Osteoblast (primary cell): ENCODE measurements at regions not wholly inside any gene's neighbourhood (a gene's known extent, or its start where the extent isn't known, plus 50 kb on each side); places are given as distances from the start of the nearest gene placed in this dataset.
"Not testable (repeated sequence)": the region's sequence is repeated elsewhere in the genome, so short reads cannot be mapped to it uniquely, and the experiment has no call there.

ENCODE experiments used
- DNase-seq: peaks from one replicate; pipeline ENCODE4 v3.0.0; 2011; ENCODE audit warnings: low spot score, mixed read lengths; ENCODE audit not compliant: insufficient read length; ENCODE audit errors: missing footprints
- H2AFZ ChIP-seq: 2 replicates; pipeline ENCODE4 v1.6.0; 2011; ENCODE audit warnings: mild to moderate bottlenecking, low read length
- H3K27ac ChIP-seq: 2 replicates; pipeline ENCODE4 v1.5.1; 2011; ENCODE audit warnings: mild to moderate bottlenecking, low read depth, low read length, moderate library complexity
- H3K27me3 ChIP-seq: 2 replicates; pipeline ENCODE4 v1.6.0; 2012; ENCODE audit warnings: mild to moderate bottlenecking, control low read depth, inconsistent platforms, low read length, moderate library complexity; ENCODE audit not compliant: insufficient read depth
- H3K36me3 ChIP-seq: 2 replicates; pipeline ENCODE4 v1.5.1; 2011; ENCODE audit warnings: mild to moderate bottlenecking, low read length, control low read depth, moderate library complexity; ENCODE audit not compliant: insufficient read depth
- H3K4me1 ChIP-seq: 2 replicates; pipeline ENCODE4 v1.5.1; 2011; ENCODE audit warnings: mild to moderate bottlenecking, low read length, control low read depth, moderate library complexity; ENCODE audit not compliant: insufficient read depth
- H3K4me2 ChIP-seq: 2 replicates; pipeline ENCODE4 v1.6.0; 2011; ENCODE audit warnings: mild to moderate bottlenecking, low read length; ENCODE audit not compliant: insufficient read depth
- H3K4me3 ChIP-seq: fragments of 200-600 bp; sonication (generic); 3 replicates; pipeline ENCODE4 v1.5.1; 2012; ENCODE audit warnings: mild to moderate bottlenecking, low read length, inconsistent platforms; ENCODE audit not compliant: insufficient read depth
- H3K79me2 ChIP-seq: 2 replicates; pipeline ENCODE4 v1.6.0; 2012; ENCODE audit warnings: mild to moderate bottlenecking, low read length, control low read depth, inconsistent platforms; ENCODE audit not compliant: insufficient read depth
- H3K9me3 ChIP-seq: 2 replicates; pipeline ENCODE4 v1.5.1; 2011; ENCODE audit warnings: low read depth, low read length, control low read depth
- H4K20me1 ChIP-seq: 2 replicates; pipeline ENCODE4 v1.6.0; 2012; ENCODE audit warnings: mild to moderate bottlenecking, low read length, control low read depth; ENCODE audit not compliant: insufficient read depth
- TF ChIP-seq, protein P1 (sequence below): IDR thresholded peaks from 2 replicates; pipeline ENCODE4 v1.5.1; 2011; ENCODE audit warnings: mild to moderate bottlenecking, low read depth, low read length, moderate library complexity; ENCODE audit errors: extremely low read depth

DNA sequence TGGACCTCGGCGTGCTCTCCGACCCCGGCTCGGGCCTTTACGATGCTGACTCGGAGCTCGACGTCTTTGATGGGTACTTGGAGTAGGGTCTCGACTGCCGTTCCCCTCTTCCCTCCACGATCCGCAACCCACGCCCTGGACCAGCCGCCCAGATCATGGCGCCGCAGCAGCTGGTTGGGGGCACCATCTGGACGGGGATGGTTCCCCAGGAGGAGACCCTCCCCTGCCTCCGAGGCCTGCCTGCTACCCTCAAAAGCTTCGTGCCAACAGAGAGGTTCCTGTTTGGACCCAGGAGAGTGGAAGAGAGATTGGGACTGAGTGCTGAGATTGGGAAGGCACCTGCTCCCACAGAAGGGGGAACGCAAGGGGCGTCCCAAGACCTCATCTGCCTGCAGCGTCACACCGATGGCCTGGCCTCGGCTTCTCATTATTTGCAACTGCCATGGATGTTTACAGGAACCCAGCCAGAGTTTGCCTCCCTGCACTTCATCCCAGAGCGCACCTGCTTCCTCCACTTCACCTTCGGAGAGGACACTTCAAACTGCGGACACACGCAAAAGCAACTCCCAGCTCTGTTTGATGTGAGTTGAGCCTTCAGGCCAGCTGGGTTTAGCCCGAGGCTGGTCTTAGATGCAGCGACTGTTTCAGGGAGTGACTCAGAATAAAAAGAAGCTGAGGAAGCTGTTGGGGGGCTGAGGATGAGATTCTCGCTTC, 58.9 kb downstream of the GOLGA6L7 start:
- not testable (repeated sequence) for H3K79me2 ChIP-seq, H3K27me3 ChIP-seq, H3K27ac ChIP-seq, DNase-seq, H3K9me3 ChIP-seq, H2AFZ ChIP-seq, H4K20me1 ChIP-seq, H3K4me3 ChIP-seq, H3K4me1 ChIP-seq, H3K4me2 ChIP-seq, H3K36me3 ChIP-seq

DNA sequence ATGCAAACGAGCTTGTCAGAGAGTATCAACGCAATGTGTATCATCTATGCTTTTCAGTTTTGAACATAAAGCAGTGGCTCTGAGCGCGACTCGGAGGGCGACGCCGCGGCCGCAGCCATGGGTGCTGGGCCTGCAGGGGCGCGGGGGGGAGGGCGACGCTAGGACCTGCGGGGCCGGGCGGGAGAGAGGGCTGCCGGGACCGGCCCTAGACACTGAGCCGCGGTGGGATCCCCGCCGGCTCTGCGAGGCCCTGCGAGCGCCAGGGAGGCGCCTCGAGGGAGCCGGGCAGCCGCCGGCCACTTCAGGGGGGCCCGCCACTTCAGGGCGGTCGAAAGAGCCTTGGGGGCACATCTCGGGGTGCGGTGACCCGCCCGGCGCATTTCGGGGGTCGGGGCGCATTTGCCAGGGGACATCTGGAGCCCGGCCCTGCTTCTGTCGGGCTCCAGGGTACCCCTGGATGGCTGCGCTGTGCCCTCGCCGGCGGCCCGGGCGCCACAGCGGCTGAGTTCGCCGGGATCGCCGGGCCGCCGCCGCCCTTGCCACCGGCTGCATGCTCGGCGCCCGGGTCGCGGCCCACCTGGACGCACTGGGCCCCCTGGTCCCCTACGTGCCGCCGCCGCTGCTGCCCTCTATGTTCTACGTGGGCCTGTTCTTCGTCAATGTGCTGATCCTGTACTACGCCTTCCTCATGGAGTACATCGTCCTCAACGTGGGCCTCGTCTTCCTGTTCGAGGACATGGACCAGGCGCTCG, 59.6 kb downstream of the GOLGA6L7 start:
- H3K79me2 ChIP-seq, DNase-seq, H3K4me1 ChIP-seq, H3K4me2 ChIP-seq, H3K27ac ChIP-seq, H3K4me3 ChIP-seq, H4K20me1 ChIP-seq, H3K9me3 ChIP-seq, H2AFZ ChIP-seq, H3K36me3 ChIP-seq, H3K27me3 ChIP-seq: not testable (repeated sequence)

DNA sequence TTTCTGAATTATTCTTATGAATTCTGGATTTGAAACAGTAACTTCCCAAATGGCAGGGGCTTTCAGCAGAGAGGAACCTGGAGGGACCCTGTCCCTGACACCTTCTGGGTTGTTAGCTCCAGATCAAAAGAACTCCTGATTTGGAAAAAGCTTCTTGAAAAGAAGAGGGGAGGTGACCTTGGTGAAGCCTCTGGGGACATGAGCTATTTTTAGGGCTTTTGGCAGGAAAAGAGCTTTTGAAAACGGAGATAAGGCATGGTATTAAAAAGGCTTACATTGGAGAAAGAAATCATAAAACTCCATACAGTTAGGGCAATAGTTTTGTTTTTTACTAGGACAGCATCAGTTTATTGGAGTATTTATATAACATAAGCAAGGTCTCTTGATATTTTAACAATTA, 60.3 kb downstream of the GOLGA6L7 start:
- not testable (repeated sequence) for H3K79me2 ChIP-seq, H3K4me3 ChIP-seq, H4K20me1 ChIP-seq, DNase-seq, H3K4me1 ChIP-seq, H3K9me3 ChIP-seq, H2AFZ ChIP-seq, H3K27ac ChIP-seq, H3K4me2 ChIP-seq, H3K27me3 ChIP-seq, H3K36me3 ChIP-seq

DNA sequence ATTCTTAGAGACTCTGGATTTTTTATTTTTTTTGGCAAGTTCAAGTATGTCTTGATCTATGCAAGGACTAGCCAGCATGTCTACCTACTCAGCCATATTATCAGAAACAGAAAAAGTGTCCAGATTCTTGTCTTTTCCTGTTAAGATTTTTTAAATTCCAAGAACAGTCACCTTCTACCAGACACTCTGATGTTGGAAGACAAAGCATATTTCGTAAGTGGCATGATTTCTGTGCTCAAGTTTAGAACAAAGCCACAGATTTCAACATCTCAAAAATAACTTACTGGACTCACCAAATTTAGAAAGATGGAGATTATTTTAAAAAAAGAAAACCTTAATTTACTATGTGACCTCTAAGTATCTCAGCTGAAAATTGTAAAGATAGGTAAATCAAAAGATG, 61.9 kb downstream of the GOLGA6L7 start:
- H3K27me3 ChIP-seq = no peaks in the 10 kb centered on the region
- no peak overlapping the region for H3K4me2 ChIP-seq
- no peak for DNase-seq
- H3K4me1 ChIP-seq = no peaks in the 10 kb centered on the region
- H4K20me1 ChIP-seq = no peaks in the 10 kb centered on the region
- no peaks in the 10 kb centered on the region for H3K9me3 ChIP-seq
- no peak overlapping the region for H3K4me3 ChIP-seq
- no peak overlapping the region for H2AFZ ChIP-seq
- no peaks in the 10 kb centered on the region for H3K79me2 ChIP-seq
- no peaks in the 10 kb centered on the region for H3K36me3 ChIP-seq
- H3K27ac ChIP-seq = no peak overlapping the region
- TF ChIP-seq, protein P1, sequence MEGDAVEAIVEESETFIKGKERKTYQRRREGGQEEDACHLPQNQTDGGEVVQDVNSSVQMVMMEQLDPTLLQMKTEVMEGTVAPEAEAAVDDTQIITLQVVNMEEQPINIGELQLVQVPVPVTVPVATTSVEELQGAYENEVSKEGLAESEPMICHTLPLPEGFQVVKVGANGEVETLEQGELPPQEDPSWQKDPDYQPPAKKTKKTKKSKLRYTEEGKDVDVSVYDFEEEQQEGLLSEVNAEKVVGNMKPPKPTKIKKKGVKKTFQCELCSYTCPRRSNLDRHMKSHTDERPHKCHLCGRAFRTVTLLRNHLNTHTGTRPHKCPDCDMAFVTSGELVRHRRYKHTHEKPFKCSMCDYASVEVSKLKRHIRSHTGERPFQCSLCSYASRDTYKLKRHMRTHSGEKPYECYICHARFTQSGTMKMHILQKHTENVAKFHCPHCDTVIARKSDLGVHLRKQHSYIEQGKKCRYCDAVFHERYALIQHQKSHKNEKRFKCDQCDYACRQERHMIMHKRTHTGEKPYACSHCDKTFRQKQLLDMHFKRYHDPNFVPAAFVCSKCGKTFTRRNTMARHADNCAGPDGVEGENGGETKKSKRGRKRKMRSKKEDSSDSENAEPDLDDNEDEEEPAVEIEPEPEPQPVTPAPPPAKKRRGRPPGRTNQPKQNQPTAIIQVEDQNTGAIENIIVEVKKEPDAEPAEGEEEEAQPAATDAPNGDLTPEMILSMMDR = no peak

DNA sequence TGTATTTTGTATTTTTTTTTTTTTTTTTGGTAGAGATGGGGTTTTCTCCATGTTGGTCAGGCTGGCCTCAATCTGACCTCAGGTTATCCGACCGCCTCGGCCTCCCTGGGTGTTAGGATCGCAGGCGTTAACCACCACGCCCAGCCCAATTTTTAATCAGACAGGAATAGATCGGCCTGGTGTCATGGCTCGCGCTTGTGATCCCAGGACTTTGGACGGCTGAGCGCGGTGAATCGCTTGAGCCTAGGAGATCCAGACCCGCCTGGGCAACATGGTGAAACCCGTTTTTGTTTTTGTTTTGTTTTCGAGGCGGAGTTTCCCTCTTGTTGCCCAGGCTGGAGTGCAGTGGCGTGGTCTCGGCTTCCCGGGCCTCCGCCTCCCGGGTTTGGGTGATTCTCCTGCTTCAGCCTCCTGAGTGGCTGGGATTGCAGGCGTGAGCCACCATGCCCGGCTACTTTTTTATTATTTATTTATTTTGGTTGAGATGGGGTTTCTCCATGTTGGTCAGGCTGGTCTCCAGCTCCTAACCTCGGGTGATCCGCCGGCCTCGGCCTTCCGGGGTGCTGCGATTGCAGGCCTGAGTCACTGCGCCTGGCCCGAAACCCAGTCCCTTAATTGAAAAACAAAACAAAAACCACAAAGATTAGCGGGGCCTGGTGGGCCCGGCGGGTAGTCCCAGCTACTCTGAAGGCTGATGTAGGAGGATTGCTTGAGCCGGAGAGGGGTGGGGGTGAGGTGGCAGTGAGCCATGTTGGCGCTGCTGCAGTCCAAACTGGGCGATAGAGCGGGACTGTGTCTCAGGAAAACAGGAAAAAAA, 63.9 kb downstream of the GOLGA6L7 start:
- peak overlapping the region; percentile 53 for H3K4me2 ChIP-seq
- H2AFZ ChIP-seq, H3K9me3 ChIP-seq, H3K27me3 ChIP-seq, H3K4me3 ChIP-seq, H4K20me1 ChIP-seq, H3K36me3 ChIP-seq, H3K79me2 ChIP-seq, DNase-seq, H3K27ac ChIP-seq, H3K4me1 ChIP-seq: not testable (repeated sequence)
